GM12872 (cell line): ENCODE measurements at regions not wholly inside any gene's neighbourhood (a gene's known extent, or its start where the extent isn't known, plus 50 kb on each side); places are given as distances from the start of the nearest gene placed in this dataset.

ENCODE experiments used
- TF ChIP-seq, protein P1 (sequence below): IDR thresholded peaks from 3 replicates; pipeline ENCODE4 v1.5.1; 2011; ENCODE audit warnings: low read depth, mild to moderate bottlenecking, low read length, moderate library complexity; ENCODE audit not compliant: insufficient read depth

DNA sequence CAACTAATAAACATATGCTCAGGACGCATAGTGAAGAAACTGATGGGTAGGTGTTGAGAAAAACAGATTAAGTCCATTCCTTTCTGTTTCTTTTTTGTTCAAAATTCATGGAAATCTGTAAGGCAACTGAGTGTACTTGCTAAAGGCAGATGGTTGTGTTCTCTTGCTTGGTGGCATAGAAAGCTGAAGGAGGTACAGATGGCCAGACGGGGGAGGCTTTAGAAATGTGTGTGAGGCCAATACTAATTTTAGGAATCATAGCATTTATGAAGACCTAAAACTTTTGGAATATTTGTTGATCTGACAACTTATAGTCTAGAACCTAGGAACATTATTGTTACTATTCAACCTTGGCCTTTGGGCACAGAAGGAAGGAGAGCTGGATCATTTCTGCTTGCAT is 56.8 kb upstream of the EMCN start:
- TF ChIP-seq, protein P1, sequence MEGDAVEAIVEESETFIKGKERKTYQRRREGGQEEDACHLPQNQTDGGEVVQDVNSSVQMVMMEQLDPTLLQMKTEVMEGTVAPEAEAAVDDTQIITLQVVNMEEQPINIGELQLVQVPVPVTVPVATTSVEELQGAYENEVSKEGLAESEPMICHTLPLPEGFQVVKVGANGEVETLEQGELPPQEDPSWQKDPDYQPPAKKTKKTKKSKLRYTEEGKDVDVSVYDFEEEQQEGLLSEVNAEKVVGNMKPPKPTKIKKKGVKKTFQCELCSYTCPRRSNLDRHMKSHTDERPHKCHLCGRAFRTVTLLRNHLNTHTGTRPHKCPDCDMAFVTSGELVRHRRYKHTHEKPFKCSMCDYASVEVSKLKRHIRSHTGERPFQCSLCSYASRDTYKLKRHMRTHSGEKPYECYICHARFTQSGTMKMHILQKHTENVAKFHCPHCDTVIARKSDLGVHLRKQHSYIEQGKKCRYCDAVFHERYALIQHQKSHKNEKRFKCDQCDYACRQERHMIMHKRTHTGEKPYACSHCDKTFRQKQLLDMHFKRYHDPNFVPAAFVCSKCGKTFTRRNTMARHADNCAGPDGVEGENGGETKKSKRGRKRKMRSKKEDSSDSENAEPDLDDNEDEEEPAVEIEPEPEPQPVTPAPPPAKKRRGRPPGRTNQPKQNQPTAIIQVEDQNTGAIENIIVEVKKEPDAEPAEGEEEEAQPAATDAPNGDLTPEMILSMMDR = no peak

DNA sequence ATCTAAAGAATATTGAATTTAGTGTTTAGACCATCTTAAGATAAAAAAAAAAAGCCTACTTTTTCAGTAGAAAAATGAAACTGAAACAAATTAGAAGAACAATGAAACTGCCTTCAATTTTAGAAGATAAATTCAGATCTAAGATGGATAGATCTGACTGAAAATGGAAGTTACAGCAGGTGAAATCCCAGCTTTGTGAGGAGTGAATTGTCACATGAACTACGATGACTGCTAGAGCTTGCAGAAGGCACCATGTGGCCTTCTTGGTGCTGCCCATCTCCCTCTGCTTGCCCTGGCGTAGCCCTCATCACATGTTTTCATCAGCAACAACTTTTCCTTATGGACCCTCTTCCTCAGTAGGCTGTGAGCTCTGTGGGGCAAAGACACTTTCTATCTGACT is 51.4 kb upstream of the EMCN start:
- TF ChIP-seq, protein P1 = no peak
